RKO (cell line): ENCODE measurements at regions not wholly inside any gene's neighbourhood (a gene's known extent, or its start where the extent isn't known, plus 50 kb on each side); places are given as distances from the start of the nearest gene placed in this dataset.

ENCODE experiments used
- DNase-seq: peaks from one replicate; pipeline ENCODE4 v3.0.0-alpha.2; 2016; ENCODE audit warnings: low spot score

DNA sequence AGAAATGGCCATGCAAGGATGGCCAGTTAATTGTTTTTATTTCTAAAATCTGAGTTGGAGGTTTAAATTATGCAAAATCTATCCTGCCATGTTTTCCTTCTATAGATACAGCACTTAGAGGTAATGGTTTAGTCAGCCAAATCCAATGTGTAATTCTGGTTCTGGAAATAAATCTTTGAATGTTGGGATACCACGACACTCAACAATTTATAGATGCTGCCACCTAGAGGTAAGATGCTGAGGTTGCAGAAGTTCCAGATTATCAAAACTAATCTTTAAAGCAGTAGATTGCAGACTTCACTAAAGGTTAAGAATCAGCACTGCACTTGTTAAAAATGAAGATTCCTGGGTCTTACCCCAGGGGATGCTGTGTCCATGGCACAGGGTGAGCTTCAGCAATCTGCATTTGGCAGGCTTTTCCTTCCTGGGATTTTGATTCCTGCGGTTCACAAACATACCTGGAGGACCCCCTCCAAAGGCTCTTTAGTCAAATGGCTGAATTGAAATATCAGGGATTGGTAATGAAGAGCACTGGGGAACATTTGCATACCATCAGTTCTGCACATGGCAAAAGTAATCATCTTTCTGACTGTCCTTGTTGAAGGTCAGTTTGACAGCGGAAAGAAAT is 53.4 kb upstream of the ANO4 start:
- DNase-seq = peak; percentile 48

DNA sequence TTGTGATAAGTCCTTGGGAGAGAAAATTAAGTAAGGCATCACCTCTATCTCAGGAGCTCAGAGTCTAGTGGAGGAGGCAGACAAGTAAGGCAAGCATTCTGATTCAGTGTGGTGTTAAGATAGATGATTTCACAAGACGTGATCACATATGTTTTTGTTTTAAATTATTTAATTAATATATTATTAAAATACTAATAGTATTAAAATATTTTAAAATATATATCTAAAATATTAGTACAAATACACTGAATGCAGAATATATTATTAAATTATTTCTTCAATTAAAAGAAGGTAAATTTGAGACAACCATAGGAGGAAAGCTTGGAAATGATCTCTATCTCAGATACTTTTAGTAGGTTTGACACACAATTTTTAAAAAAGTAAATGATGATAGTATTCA is 51.5 kb upstream of the ANO4 start:
- DNase-seq = no peak
